OCI-LY1 (cell line): ENCODE measurements at regions not wholly inside any gene's neighbourhood (a gene's known extent, or its start where the extent isn't known, plus 50 kb on each side); places are given as distances from the start of the nearest gene placed in this dataset.
"Not testable (repeated sequence)": the region's sequence is repeated elsewhere in the genome, so short reads cannot be mapped to it uniquely, and the experiment has no call there.

Source experiments
- H2AFZ ChIP-seq: fragments of 200-600 bp; sonication (generic), shearing (Covaris generic); 2 replicates; pipeline ENCODE4 v1.6.0; 2014; ENCODE audit warnings: antibody characterized with exemption, mild to moderate bottlenecking, low read length
- H3F3A ChIP-seq: fragments of 200-600 bp; sonication (generic), shearing (Covaris generic); 2 replicates; pipeline ENCODE4 v1.6.0; 2014; ENCODE audit warnings: mild to moderate bottlenecking, antibody characterized with exemption, low read length, moderate library complexity; ENCODE audit not compliant: insufficient read depth
- H3K27ac ChIP-seq: fragments of 200-600 bp; sonication (generic); 2 replicates; pipeline ENCODE4 v1.5.1; 2014; ENCODE audit warnings: low read length, mixed run types, mild to moderate bottlenecking, low read depth; ENCODE audit not compliant: poor library complexity, severe bottlenecking
- H3K27me3 ChIP-seq: fragments of 200-600 bp; sonication (generic); 2 replicates; pipeline ENCODE4 v1.6.0; 2014; ENCODE audit warnings: antibody characterized with exemption, mild to moderate bottlenecking, low read length, moderate library complexity; ENCODE audit not compliant: insufficient read depth
- H3K36me3 ChIP-seq: fragments of 200-600 bp; sonication (generic); 2 replicates; pipeline ENCODE4 v1.6.1; 2014; ENCODE audit warnings: mild to moderate bottlenecking, antibody characterized with exemption, low read length, moderate library complexity, mixed read lengths; ENCODE audit not compliant: insufficient read depth
- H3K4me1 ChIP-seq: fragments of 200-600 bp; sonication (generic); 2 replicates; pipeline ENCODE4 v1.5.1; 2014; ENCODE audit warnings: mild to moderate bottlenecking, low read length, moderate library complexity; ENCODE audit not compliant: insufficient read depth, severe bottlenecking
- H3K4me2 ChIP-seq: fragments of 200-600 bp; sonication (generic), shearing (Covaris generic); 2 replicates; pipeline ENCODE4 v1.6.1; 2014; ENCODE audit warnings: low read length
- H3K4me3 ChIP-seq: fragments of 200-600 bp; sonication (generic); 2 replicates; pipeline ENCODE4 v1.5.1; 2014; ENCODE audit warnings: low read length, low read depth, mild to moderate bottlenecking, mixed read lengths; ENCODE audit not compliant: poor library complexity, severe bottlenecking
- H3K79me2 ChIP-seq: fragments of 200-600 bp; shearing (Covaris generic); 2 replicates; pipeline ENCODE4 v1.6.1; 2016; ENCODE audit warnings: mixed run types, low read length, mixed read lengths; ENCODE audit not compliant: insufficient read depth
- H3K9ac ChIP-seq: fragments of 200-600 bp; sonication (generic), shearing (Covaris generic); 2 replicates; pipeline ENCODE4 v1.6.1; 2014; ENCODE audit warnings: mild to moderate bottlenecking, low read length, mixed read lengths
- H3K9me2 ChIP-seq: fragments of 200-600 bp; sonication (generic), shearing (Covaris generic); 2 replicates; pipeline ENCODE4 v1.6.1; 2014; ENCODE audit warnings: low read depth, mild to moderate bottlenecking, low read length, mixed read lengths
- H3K9me3 ChIP-seq: fragments of 200-600 bp; shearing (Covaris generic); 2 replicates; pipeline ENCODE4 v1.6.1; 2014; ENCODE audit warnings: low read length, mixed read lengths
- H4K20me1 ChIP-seq: fragments of 200-600 bp; sonication (generic), shearing (Covaris generic); 2 replicates; pipeline ENCODE4 v1.6.0; 2016; ENCODE audit warnings: mild to moderate bottlenecking, low read length; ENCODE audit not compliant: insufficient read depth

DNA sequence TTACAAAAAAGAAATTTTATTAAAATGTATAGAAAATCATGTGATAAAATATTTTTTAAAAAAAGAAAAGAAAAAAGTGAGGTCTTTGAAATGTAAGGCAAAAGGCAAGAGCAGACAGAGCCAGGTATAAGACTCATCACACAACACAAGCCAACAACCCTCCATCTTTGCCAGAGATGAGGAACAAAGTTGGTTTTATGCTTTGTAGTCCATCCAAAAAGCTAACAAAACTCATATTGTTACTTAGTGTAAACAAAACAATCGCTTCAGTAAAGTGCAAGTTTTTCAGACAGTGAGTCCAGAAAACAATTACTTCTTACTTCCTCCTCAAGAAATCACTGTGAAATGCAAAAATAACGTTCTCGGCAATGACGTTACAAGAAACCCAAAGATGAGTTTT lies 233.9 kb upstream of the FRG1 start:
- H4K20me1 ChIP-seq, H3K27ac ChIP-seq, H3K4me3 ChIP-seq, H3K36me3 ChIP-seq, H3K9ac ChIP-seq, H3K9me2 ChIP-seq, H3K4me1 ChIP-seq, H3K27me3 ChIP-seq, H3K4me2 ChIP-seq, H3K79me2 ChIP-seq, H2AFZ ChIP-seq, H3K9me3 ChIP-seq, H3F3A ChIP-seq: not testable (repeated sequence)

- H3K4me2 ChIP-seq, H3K9ac ChIP-seq, H3K4me1 ChIP-seq, H3K9me2 ChIP-seq, H3K9me3 ChIP-seq, H3K27ac ChIP-seq, H3K27me3 ChIP-seq, H4K20me1 ChIP-seq, H3F3A ChIP-seq, H3K36me3 ChIP-seq, H3K4me3 ChIP-seq, H2AFZ ChIP-seq, H3K79me2 ChIP-seq: not testable (repeated sequence)
Measured at GRCh38 chr4:189707227-189707626, 233.4 kb upstream of the FRG1 start.

- H3K4me3 ChIP-seq, H3K36me3 ChIP-seq, H3F3A ChIP-seq, H3K9me2 ChIP-seq, H3K9me3 ChIP-seq, H3K27ac ChIP-seq, H4K20me1 ChIP-seq, H3K79me2 ChIP-seq, H3K4me2 ChIP-seq, H3K9ac ChIP-seq, H3K27me3 ChIP-seq, H3K4me1 ChIP-seq, H2AFZ ChIP-seq: not testable (repeated sequence)
Measured at GRCh38 chr4:189711956-189712355, 228.7 kb upstream of the FRG1 start.

GRCh38 chr4:189721016-189721993 lies 219.4 kb upstream of the FRG1 start:
- not testable (repeated sequence) for H3K9me3 ChIP-seq, H3K4me1 ChIP-seq, H3K4me2 ChIP-seq, H3K79me2 ChIP-seq, H3K27ac ChIP-seq, H3F3A ChIP-seq, H3K9me2 ChIP-seq, H3K4me3 ChIP-seq, H3K27me3 ChIP-seq, H3K36me3 ChIP-seq, H4K20me1 ChIP-seq, H3K9ac ChIP-seq, H2AFZ ChIP-seq

DNA sequence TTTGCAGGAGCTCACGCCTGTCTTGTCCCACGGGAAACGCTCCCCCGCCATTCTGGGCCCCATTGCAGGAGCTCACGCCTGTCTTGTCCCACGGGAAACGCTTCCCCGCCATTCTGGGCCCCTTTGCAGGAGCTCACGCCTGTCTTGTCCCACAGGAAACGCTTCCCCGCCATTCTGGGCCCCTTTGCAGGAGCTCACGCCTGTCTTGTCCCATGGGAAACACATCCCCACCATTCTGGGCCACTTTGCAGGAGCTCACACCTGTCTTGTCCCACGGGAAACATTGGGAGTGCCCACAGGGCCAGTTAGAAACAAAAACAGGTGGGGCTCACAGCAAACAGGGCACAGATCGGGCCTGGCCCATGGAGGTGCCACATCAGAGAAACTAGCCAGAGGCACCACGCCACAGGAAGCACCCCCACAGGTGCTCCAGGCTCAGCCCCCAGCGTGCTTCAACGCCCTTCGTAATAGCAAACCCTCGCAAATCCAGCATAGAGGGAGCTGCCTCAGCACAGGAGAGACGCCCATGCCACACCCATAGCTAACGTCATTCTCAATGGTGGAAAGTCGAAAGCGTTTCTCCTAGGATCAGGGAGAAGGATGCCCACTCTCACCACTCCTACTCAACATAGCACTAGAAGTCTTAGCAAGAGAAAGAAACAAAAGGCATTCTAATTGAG lies 218.2 kb upstream of the FRG1 start:
- not testable (repeated sequence) for H3K4me3 ChIP-seq, H3K79me2 ChIP-seq, H3K9ac ChIP-seq

DNA sequence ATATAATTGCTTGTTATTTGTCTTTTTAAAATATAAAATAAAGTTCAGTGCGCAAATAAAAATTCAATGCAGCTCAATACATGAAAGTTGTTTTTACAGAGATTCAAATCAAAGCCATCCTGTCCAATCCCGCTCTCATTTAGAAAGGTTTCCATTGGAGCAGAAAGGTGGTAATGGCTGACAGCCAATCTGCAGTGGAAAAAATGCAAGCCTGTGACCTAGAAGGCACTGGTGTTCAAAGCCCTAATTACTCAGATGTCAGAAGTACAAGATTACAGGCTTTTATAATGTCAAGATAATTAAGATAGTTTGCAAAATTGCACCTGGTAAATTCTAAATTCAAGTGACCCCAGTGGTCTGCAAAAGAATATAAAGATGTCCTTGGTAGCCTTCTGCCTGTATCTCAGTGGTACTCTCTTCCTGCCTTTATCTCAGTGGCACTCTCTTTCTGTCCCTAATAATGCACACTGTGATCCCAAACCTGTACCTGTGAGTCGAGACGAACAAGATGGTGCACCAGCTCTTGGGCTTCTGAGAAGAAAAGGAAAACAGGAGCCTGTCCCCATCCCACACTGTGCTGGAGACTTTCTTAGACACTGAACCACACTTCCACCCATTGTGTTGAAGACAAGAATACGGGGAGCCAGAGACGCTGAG lies 212.6 kb upstream of the FRG1 start:
- H3K9ac ChIP-seq, H3K4me1 ChIP-seq, H4K20me1 ChIP-seq, H3K4me2 ChIP-seq, H2AFZ ChIP-seq, H3K27ac ChIP-seq, H3K4me3 ChIP-seq, H3K9me2 ChIP-seq, H3F3A ChIP-seq, H3K27me3 ChIP-seq, H3K36me3 ChIP-seq, H3K9me3 ChIP-seq, H3K79me2 ChIP-seq: not testable (repeated sequence)

More for the DNA sequence above, 218.2 kb upstream of the FRG1 start:
- H4K20me1 ChIP-seq, H3K4me1 ChIP-seq, H3K4me2 ChIP-seq, H3F3A ChIP-seq, H2AFZ ChIP-seq, H3K27ac ChIP-seq, H3K9me2 ChIP-seq, H3K9me3 ChIP-seq, H3K27me3 ChIP-seq, H3K36me3 ChIP-seq: not testable (repeated sequence)

- not testable (repeated sequence) for H3F3A ChIP-seq, H3K79me2 ChIP-seq, H3K36me3 ChIP-seq, H4K20me1 ChIP-seq, H3K9ac ChIP-seq, H3K27me3 ChIP-seq, H3K4me3 ChIP-seq, H3K4me1 ChIP-seq, H3K9me2 ChIP-seq, H2AFZ ChIP-seq, H3K9me3 ChIP-seq, H3K4me2 ChIP-seq, H3K27ac ChIP-seq
Measured at GRCh38 chr4:189731989-189732388, 208.7 kb upstream of the FRG1 start.
